ENCODE measurements at regions not wholly inside any gene's neighbourhood (a gene's known extent, or its start where the extent isn't known, plus 50 kb on each side); places are given as distances from the start of the nearest gene placed in this dataset.

DNA sequence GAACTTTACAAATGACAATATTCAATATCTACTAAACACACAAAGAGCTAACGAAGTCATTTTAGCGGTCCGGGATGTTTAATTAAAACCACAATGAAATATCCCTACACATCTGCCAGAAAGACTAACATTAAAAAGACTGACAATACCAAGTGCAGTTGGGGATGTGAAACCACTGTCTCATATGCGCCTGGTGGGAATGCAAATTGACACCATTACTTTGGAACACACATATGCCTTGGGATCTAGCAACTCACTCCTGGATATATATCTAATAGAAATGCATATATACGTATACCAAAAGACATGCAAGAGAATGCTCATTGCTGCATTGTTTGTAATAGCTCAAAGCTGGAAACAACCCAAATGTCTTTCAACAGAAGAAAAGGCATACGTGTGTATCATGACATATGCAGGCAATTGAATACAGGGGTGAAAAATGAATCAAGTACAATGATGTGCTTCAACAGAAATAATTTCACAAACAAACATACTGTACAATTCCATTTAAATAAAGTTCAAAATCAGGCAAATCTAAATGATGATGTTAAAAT is 153.3 kb downstream of the CARTPT start:
- DNase-seq: no peak

DNA sequence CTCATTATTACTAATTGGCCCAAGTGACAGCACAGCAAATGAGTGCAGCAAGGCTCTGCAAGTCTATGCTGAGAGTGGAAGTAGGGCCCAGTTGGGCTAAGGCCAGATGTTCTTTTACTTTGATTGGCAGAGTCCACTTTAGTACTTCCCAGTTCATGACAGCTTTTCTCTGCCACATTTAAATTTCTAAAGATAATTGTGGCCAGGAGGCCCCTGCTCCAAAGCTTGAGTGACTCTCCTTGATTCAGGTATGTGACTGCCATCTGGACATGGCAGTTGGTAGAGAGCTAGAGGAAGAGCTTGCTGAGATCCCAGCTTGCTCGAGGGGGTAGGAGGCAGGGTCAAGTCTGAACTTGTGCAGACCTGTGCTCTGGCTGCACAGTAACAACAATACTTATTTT is 154.1 kb downstream of the CARTPT start:
- no peak for DNase-seq

DNA sequence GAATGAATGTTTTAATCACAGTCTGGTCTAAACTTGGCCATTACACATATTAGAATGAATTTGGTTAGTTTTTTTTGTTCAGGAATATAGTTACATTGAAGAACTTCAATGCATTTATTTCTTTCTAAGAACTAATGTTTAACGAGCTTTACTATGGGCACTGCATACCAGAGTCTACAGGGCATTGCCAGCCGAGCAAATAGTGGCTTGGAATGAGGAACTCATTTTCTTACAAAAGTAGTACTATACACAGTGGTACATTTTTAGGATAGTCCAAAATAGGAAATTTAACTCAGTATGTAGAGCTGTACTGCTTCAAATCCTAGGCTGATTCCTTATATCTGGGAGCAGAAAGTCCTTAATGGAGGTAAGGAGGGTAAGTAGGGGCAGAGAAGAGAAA is 155.4 kb downstream of the CARTPT start:
- DNase-seq: no peak

DNA sequence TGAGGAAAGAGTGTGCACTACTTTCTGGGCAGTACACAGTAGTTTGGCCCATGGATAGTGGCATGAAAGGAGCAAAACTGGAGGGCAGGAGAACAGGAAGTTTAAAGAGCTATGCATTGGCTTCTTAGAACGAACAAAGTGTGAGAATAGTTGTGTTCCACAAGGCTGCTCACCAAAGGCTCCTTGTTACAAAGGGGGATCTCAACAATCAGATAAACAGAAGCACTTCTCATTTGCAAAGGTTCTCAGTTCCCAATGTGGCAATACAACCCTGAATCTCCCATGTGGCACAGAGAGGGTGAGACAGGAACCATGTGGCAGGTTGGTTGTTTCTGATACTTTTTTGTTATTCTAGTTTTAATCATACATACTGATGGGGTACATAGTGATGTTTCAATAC is 158.4 kb downstream of the CARTPT start:
- DNase-seq: no peak

DNA sequence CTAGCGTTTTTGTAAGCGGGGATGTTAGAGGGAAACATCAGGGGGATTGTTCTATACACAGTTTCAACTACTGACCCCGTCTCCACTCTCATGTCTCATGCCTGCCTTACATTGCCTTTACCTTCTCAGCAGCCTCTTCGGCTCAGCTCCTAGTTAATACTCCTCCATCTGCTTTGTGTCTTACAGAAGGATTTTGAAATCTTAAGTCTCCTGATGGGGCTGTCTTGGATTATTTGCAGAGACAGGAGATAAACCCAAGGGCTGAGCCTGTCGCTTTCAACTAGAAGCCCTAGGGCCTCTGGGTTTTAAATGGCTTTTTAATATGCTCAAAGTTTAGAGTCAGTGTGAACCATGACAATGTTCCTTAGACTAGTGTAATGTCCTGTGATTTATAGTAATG is 161.5 kb downstream of the CARTPT start:
- no peak for DNase-seq

DNA sequence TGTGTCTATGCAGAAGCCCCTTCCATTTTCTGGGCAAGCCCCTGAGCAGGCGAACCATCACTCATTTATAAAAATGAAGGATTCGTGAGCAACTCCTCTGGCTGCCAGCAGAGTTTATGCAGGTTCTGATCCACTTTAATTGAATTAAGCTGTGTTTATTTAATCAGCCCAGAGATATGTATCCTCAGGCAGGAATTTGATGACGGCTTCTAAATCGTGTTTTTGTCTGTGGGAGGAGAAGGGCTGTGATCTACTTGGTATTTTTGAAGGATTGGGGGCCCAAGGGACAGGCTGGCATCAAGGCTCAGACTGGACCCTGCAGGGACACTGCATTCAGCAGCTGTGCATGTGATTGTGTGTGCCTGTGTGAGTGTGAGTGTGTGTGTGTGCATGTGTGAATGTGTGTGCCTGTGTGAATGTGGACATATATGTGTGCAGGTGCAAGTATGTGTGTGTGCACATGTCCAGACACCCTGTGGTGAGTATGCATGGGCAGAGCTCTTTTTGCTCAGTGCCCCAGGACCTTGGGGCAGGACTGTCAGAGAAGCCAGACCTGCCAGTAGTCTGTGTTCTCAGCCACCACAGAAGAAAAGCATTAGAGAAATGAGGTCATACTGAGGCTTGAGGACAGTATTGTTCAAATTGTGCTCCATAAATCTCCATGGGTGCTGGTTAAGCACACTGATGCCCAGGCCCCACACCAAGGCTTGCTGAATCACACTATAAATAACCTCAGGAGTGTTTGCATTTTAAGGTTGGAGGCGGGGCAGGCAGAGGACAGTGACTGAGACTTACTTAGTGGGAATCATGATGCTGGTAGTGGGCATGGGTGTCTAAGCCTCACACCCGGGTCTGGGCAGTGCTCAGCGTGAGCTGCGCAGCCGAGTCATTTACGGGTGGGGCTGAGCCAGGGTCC is 164.0 kb downstream of the CARTPT start:
- DNase-seq: no peak

DNA sequence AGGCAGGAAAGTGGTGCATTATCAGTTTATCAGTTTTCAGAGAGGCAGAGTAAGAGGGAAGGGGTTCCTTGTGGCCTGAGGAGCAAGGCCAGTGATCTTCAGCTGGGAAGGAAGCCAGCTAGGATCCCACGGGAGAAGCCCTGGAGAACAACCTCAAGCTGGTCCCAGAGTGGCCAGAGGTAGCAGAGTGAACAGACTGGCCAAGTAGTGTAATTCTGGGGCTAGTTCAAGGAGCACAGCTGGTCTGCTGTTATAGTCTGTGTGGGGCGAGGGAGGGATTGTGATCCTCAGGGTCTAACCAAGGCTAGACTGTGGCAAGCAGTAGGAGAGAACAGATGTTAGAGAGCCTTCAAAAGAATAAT is 164.6 kb downstream of the CARTPT start:
- DNase-seq: no peak

DNA sequence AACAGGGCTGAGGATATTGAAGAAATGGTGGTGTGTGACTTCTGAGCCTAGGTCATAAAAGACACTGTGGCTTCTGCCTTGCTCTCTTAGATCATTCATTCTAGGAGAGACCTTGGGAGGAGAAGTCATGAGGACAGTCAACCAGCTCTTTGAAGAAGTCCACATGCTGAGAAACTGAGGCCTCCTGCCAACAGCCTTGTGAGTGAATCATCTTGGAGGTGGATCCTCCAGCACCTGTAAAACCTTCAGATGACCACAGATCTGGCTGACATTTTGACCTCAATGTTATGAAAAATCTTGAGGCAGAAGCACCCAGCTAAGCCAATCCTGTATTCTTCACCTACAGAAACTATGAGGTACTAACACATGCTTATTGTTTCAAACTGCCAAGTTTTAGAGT is 165.9 kb downstream of the CARTPT start:
- no peak for DNase-seq

DNA sequence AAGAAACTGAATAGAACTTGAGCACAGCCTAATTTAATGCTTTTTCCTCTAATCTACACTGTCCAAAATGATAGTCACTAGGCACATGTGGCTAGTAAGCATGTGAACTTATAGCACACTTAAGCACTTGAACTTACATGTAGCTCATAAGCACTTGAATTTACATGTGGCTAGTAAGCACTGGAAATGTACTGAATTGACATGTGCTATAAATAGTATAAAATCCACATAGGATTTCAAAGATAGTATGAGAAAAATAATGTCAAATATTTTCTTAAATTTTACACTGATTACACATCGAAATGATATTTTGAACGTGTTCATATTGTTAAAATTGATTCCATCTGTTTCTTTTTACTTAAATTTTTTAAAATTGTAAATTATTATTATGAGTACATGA is 167.3 kb downstream of the CARTPT start:
- DNase-seq: no peak

DNA sequence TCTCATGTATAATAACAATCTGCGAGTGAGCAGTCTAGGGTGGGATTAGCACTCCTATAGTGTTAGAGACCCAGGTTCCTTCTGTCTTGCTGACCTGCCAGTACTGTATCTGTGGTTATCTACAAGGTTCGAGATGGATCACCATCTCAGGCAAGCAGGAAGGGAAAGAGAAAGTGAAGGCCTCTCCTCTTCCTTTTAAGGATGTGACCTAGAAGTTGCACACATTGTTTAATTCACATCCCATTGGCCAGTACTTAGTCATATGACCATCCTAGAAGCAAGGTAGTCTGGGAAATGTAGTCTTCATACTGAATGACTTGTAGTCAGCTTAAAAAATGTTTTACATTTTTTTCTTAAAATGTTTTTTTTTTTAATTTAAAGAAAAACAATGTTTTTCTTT is 168.6 kb downstream of the CARTPT start:
- no peak for DNase-seq

DNA sequence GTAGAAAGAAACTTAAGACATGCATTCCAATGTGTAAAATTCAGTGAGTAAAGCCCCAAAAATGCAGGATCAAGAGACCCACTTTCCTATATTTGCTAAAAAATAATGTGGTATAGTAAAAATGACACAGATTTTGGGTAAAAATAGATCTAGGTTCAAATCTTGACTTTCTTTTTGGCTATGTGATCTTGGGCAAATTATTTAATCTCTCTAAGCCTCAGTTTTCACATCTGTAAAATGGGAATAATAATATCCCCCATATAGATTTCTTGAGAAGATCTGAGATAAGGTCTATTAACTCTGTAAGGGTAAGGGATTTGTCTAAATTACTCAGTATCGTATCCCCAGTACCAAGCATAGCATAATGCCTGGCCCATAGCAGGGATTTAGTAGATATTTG is 172.3 kb downstream of the CARTPT start:
- no peak for DNase-seq

DNA sequence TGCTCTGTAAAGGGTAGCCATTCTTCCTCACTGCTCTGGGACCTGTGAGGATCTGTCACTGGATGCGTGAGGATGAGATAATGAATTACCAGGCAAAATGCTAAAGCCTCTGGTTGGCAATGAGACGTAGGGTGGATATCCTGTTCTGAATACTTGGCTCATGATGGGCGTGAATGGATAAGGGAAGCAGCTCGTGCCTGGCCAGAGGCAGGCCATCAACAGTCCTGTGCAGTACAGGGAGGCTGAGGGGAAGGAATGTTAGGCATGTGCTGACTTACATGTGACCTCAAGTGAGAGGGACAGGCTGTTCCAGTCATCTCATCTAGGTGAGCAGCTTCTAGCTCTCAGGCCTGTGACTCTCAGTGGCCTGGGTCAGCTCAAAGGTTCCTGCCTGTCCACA is 172.8 kb downstream of the CARTPT start:
- no peak for DNase-seq

DNA sequence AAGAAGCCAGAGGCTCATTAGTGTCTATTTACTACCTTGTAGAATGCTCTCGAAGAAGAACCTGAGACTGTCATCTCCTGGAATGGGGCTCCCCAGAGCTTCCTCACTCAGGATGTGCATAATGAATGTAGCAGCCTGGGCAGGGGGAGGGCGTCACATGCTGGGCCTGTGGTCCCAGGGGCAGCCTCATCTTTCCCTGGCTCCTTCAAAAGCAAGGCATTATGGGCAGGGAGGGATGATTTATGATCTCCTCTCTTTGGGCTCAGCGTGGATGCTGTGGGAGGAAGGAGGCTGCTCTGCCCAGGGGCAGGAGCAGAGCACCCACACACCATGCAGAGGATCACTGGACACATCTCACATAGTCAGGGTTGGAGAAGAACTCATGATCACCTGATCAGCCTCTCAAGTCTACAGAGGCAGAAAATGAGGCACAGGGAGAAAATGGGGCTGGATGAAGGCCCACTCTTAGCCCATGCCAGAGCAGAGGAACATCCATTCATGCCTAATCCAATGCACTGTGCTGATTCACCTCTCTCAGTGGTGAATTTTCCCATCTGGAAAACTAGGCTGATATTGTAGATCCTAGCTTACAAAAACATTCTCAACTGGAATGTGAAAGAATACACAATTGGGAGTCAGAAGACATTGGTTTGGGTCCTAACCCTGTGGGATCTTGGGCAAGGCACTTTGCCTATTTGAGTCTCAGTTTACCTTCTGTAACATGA is 173.7 kb downstream of the CARTPT start:
- DNase-seq: no peak

DNA sequence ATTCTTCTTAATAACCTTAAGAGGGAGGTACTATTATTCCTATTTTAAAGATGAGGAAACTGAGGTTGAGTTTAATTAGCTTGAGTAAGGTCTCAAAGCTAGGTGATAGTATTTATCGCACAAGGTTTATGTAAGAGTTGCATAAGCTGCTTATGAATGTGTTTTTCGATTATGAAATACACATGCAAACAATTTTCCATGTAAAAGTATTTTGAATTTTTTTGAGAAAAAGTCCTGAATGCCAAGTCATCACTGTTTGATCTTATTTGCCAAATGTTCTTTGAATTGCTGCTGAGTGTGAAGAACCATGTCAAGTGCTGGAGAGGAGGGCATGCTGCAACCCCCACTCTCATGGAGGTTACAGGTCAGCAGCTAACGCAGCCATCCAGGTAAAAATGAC is 174.4 kb downstream of the CARTPT start:
- DNase-seq: no peak

DNA sequence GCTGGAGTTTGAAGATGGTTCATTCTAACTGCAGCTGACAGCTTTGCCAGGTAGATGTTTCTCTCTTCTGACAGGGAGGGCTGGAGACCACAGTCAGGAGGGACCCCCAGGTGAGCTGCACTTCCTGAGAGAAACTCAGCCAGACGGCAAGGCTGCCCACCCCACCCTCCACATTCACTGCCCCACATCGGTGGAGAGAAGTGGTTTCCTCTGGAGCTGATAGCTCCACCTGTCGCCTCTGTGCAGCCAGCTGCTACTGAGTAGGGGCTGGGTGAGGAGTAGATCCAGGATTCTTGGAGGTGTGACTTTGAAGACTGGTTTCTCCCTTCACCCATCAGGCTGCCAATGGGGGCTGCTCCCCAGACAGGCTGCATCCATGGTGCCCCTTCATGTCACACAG is 175.0 kb downstream of the CARTPT start:
- no peak for DNase-seq

DNA sequence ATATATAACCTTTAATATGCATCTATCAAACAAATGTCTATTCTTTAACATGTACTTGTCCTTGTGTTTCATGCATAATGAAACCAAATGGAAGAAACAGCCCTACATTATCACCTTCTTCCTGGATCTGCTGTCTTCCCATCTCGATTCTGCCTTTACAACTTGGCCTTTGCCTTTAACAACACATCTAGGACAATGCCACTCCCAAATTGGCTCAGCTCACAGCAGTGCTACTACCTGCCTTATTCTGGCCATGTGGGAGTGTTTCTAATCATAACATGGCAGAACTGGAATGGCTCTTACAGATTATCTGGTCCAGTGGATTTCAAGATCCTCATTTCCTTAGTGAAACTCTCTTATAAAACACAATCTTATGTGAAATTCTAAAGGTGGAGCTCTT is 176.5 kb downstream of the CARTPT start:
- no peak for DNase-seq

DNA sequence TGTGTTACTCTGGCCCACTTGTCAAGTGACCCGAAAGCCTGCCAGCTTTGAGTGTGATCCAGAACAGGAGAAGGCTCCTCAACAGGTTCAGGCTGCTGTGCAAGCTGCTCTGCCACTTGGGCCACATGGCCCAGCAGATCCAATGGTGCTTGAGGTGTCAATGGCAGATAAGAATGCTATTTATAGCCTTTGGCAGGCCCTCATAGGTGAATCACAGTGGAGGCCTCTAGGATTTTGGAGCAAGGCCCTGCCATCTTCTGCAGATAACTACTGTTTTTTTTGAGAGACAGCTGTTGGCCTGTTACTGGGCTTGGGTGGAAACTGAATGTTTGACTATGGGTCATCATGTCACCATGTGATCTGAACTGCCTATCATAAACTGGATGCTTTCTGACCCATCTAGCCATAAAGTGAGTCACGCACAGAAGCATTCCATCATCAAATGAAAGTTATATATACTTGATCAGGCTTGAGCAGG is 180.8 kb downstream of the CARTPT start:
- no peak for DNase-seq

DNA sequence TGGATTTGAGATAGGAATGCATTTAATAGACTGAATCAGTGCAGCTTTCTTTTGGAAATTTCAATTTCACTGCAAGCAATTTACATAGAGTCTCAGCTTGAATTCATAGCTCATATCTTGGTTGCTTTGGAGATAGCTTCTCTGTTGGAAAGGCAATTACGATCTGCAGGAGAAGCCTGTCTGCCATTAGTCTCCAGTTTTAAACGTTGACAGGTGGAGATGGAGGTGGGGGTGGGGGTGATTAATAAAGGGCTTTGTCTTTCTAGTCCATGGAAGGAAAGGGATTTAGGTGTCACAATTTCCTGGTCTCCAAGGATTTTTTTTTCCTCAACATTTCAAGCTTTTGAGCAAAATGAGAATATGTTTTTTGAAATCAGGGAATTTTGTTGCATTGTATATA is 184.7 kb downstream of the CARTPT start:
- DNase-seq: no peak

DNA sequence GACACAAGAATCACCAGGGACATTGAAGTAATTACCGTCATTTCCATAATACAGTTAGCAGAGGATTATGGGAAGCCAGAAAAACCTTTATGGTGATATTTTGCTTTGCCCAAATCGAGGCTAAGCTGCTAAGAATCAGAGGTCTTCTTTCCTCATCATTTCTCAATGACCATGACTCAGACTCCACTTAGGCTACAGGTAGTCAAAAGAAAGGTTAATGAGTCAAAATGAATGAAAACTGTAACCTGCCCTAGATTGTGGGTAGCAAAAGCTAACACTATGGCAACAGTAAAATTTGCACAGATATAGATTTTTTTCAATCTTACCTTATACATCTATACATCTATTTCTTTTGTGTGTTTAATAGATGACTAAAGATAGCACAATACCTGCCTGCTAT is 185.8 kb downstream of the CARTPT start:
- DNase-seq: no peak

DNA sequence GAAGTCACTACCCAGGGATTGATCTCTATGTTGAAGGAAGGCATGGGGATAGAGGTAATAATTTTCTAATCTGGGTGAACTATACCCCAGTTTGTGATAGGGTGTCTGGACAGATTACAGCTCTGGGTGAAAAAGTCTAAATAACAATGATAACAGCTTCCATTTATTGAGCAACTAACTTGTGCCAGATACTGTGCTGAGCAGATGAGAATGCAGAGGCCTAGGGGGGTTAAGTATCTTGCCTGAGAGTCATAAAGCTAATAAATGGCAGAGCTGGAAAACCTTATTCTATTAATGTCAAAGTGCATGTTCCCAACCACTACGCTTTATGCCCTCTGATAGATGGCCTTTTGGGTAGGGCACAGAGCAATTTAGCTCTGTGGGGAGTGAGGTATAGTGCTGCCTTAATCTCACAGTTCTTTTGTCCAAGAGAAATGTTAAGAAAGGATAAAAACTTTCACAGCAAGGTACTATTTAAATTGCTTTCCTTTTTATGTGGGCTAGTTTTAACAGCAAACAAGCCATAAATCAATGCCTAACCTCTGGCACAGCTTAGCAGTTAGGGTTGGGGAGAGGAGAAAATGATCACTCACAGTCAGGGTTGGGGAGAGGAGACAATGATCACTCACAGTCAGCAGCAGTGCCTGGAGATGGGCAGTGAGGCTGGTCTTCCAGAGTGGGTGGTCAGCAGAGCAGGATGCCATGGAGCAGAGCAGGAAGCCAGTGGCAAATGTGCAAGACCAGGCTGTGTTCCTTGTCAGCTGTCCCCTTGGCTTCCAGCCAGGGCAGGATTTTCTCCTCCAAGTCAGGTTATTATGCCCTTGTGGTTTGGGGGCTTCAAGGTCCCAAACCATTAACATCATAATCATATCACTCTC is 187.0 kb downstream of the CARTPT start:
- DNase-seq: no peak

DNA sequence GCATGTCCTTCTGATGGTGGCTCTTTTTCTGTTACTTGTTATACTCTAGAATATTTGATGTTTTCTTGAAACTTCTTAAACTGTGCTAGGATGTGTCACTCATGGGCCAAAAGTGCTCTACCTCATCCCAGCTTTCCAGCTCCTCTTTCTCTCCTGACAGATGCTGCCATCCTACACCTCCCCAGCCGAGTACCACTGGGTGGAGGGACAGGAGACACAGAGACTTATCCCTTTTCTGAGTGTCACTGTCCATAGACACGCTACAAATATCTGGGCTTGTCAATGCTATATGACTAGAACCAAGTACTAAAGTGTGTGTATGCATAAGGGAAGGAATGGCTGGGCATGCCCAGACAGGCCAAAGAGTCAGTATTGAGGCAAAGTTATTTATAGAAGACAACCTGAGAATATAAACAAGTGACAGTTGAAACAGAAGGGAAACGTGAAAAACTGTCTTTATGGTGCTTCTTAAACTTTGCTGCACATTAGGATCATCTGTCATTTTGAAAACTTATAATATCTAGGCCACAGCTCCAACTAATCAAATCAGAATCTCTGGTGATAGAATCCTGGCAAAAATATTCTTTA is 188.0 kb downstream of the CARTPT start:
- no peak for DNase-seq

DNA sequence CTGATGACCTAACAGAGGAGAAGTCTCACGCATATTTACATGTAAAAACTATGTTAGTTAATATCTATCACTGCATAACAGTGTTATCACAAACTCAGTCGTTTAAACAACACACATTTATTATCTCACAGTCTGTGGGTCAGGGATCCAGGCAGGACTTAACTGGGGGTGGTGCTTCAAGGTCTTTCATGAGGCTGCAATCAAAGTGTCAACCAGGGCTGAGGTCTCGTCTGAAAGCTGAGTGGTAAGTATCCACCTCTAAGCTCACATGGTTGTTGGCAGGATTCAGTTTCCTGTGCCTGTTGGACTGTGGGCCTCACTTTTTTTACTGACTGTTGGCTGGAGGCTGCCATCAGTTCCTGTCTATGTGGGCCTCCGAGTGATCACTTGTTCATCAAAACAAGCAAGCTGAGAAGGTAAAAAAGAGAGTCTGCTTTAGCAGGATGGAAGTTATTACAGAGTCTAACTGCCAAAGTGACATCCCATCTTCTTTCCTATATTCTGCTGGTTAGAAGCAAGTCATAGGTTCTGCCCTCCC is 188.6 kb downstream of the CARTPT start:
- no peak for DNase-seq
